DOHH2 (cell line): ENCODE measurements at regions not wholly inside any gene's neighbourhood (a gene's known extent, or its start where the extent isn't known, plus 50 kb on each side); places are given as distances from the start of the nearest gene placed in this dataset.
"Not testable (repeated sequence)": the region's sequence is repeated elsewhere in the genome, so short reads cannot be mapped to it uniquely, and the experiment has no call there.

Source experiments
- H3F3A ChIP-seq: fragments of 200-600 bp; sonication (generic), shearing (Covaris generic); 2 replicates; pipeline ENCODE4 v1.6.0; 2016; ENCODE audit warnings: antibody characterized with exemption, mild to moderate bottlenecking; ENCODE audit not compliant: control insufficient read depth, insufficient read depth
- H3K27ac ChIP-seq: fragments of 200-600 bp; sonication (generic); 2 replicates; pipeline ENCODE4 v1.5.1; 2014; ENCODE audit warnings: low read depth, mild to moderate bottlenecking, low read length, moderate library complexity
- H3K27me3 ChIP-seq: fragments of 200-600 bp; sonication (generic); 2 replicates; pipeline ENCODE4 v1.6.1; 2014; ENCODE audit warnings: mild to moderate bottlenecking, low read length, mixed read lengths; ENCODE audit not compliant: control insufficient read depth
- H3K36me3 ChIP-seq: fragments of 200-600 bp; sonication (generic); 2 replicates; pipeline ENCODE4 v1.6.1; 2014; ENCODE audit warnings: mild to moderate bottlenecking, low read length, moderate library complexity, mixed read lengths; ENCODE audit not compliant: control insufficient read depth
- H3K4me1 ChIP-seq: fragments of 200-600 bp; sonication (generic); 2 replicates; pipeline ENCODE4 v1.6.1; 2014; ENCODE audit warnings: mild to moderate bottlenecking, low read length, mixed read lengths; ENCODE audit not compliant: control insufficient read depth
- H3K4me2 ChIP-seq: fragments of 200-600 bp; sonication (generic); 2 replicates; pipeline ENCODE4 v1.6.0; 2014; ENCODE audit warnings: mild to moderate bottlenecking, low read length, moderate library complexity
- H3K4me3 ChIP-seq: fragments of 200-600 bp; sonication (generic); 2 replicates; pipeline ENCODE4 v1.5.1; 2014; ENCODE audit warnings: mild to moderate bottlenecking, low read length, mixed read lengths
- H3K79me2 ChIP-seq: fragments of 200-600 bp; sonication (generic); 2 replicates; pipeline ENCODE4 v1.6.1; 2014; ENCODE audit warnings: mild to moderate bottlenecking, low read length, mixed read lengths; ENCODE audit not compliant: control insufficient read depth
- H3K9me2 ChIP-seq: fragments of 200-600 bp; sonication (generic); replicated peaks from 2 replicates; pipeline ENCODE4 v1.6.1; 2014; ENCODE audit warnings: mild to moderate bottlenecking, low read length, mixed read lengths; ENCODE audit not compliant: control insufficient read depth
- H3K9me3 ChIP-seq: fragments of 200-600 bp; sonication (generic); 2 replicates; pipeline ENCODE4 v1.6.1; 2014; ENCODE audit warnings: antibody characterized with exemption, low read length, mixed read lengths; ENCODE audit not compliant: control insufficient read depth, insufficient read depth
- H4K20me1 ChIP-seq: fragments of 200-600 bp; sonication (generic); 2 replicates; pipeline ENCODE4 v1.6.0; 2014; ENCODE audit warnings: low read depth, mild to moderate bottlenecking, antibody characterized with exemption, low read length, moderate library complexity; ENCODE audit not compliant: control insufficient read depth, insufficient read depth
- EZH2phosphoT487 ChIP-seq: fragments of 200-600 bp; sonication (generic); IDR thresholded peaks from 2 replicates; pipeline ENCODE4 v1.6.1; 2017; ENCODE audit warnings: borderline replicate concordance, mild to moderate bottlenecking, antibody characterized with exemption, low read length, moderate library complexity, mixed read lengths

GRCh38 chr22:12595724-12596123 is 2932.3 kb upstream of the OR11H1 start:
- H3F3A ChIP-seq, H3K36me3 ChIP-seq, H3K79me2 ChIP-seq, H3K4me2 ChIP-seq, H3K9me2 ChIP-seq, H3K27me3 ChIP-seq, H3K4me1 ChIP-seq, H3K4me3 ChIP-seq, H3K27ac ChIP-seq, H4K20me1 ChIP-seq: not testable (repeated sequence)
- H3K9me3 ChIP-seq, result peaks cover 14% of the 10 kb centered on the region; the same call in 1 of the 2 replicates

GRCh38 chr22:12597778-12598177 is 2930.2 kb upstream of the OR11H1 start:
- not testable (repeated sequence) for H3F3A ChIP-seq, H3K4me1 ChIP-seq, H3K27me3 ChIP-seq, H4K20me1 ChIP-seq, H3K36me3 ChIP-seq, H3K9me2 ChIP-seq, H3K79me2 ChIP-seq, H3K27ac ChIP-seq, H3K4me2 ChIP-seq, H3K4me3 ChIP-seq
- peaks cover 31% of the 10 kb centered on the region; the same call in 1 of the 2 replicates for H3K9me3 ChIP-seq

- H3K27ac ChIP-seq, H3K79me2 ChIP-seq, H3K9me2 ChIP-seq, H3K36me3 ChIP-seq, H3K4me2 ChIP-seq, H4K20me1 ChIP-seq, H3K27me3 ChIP-seq, H3K4me3 ChIP-seq, H3F3A ChIP-seq, H3K4me1 ChIP-seq: not testable (repeated sequence)
- H3K9me3 ChIP-seq, result peaks cover 35% of the 10 kb centered on the region; the same call in 1 of the 2 replicates
These were observed 2926.5 kb upstream of the OR11H1 start for GRCh38 chr22:12601510-12601869.

GRCh38 chr22:12601870-12602779 is 2925.9 kb upstream of the OR11H1 start:
- H3K79me2 ChIP-seq, result no peaks in the 10 kb centered on the region
- H3K27ac ChIP-seq, result no peak overlapping the region
- H3K4me3 ChIP-seq, result no peak overlapping the region
- no peaks in the 10 kb centered on the region for H3K36me3 ChIP-seq
- TF ChIP-seq EZH2phosphoT487, result no peak
- no peak overlapping the region for H3K4me2 ChIP-seq
- H3K9me3 ChIP-seq, result peaks cover 35% of the 10 kb centered on the region; the same call in 1 of the 2 replicates
- no peaks in the 10 kb centered on the region for H3K27me3 ChIP-seq
- no peaks in the 10 kb centered on the region for H3K9me2 ChIP-seq
- H4K20me1 ChIP-seq, result no peaks in the 10 kb centered on the region
- no peaks in the 10 kb centered on the region for H3F3A ChIP-seq
- H3K4me1 ChIP-seq, result no peaks in the 10 kb centered on the region

GRCh38 chr22:12603399-12603798 is 2924.6 kb upstream of the OR11H1 start:
- not testable (repeated sequence) for H3K79me2 ChIP-seq, H3K4me1 ChIP-seq, H3K27ac ChIP-seq, H3K27me3 ChIP-seq, H3K4me2 ChIP-seq, H3K4me3 ChIP-seq, H3F3A ChIP-seq, H4K20me1 ChIP-seq, H3K9me2 ChIP-seq, H3K36me3 ChIP-seq
- H3K9me3 ChIP-seq, result peaks cover 28% of the 10 kb centered on the region; the same call in 1 of the 2 replicates

- not testable (repeated sequence) for H3F3A ChIP-seq, H3K27ac ChIP-seq, H3K36me3 ChIP-seq, H3K4me1 ChIP-seq, H3K4me3 ChIP-seq, H4K20me1 ChIP-seq, H3K27me3 ChIP-seq, H3K4me2 ChIP-seq, H3K79me2 ChIP-seq, H3K9me2 ChIP-seq
- H3K9me3 ChIP-seq, result peaks cover 25% of the 10 kb centered on the region; the same call in 1 of the 2 replicates
These were observed 2924.2 kb upstream of the OR11H1 start for GRCh38 chr22:12603833-12604232.

DNA sequence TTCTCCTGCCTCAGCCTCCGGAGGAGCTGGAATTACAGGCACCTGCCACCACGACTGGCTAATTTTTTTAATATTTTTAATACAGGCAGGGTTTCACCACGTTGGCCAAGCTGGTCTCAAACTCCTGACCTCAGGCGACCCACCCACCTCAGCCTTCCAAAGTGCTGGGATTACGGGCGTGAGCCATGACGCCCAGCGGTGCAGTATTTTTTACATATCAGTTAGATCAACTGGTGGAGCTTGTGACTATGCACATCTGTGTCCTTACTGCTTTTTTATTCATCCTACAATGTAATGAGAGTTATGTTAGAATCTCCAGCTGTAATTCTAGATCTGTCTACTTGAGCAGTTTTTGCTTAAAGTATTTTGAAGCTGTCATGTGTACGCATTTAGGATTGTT is 2919.5 kb upstream of the OR11H1 start:
- H3K9me3 ChIP-seq, result peaks cover 10% of the 10 kb centered on the region; the same call in 1 of the 2 replicates
- not testable (repeated sequence) for H3K4me2 ChIP-seq

More for the DNA sequence above, 2919.5 kb upstream of the OR11H1 start:
- not testable (repeated sequence) for H3F3A ChIP-seq, H3K4me1 ChIP-seq, H3K4me3 ChIP-seq, H3K36me3 ChIP-seq, H3K27ac ChIP-seq, H3K27me3 ChIP-seq, H3K79me2 ChIP-seq, H3K9me2 ChIP-seq, H4K20me1 ChIP-seq
